Lung (tissue), 11 donors: ENCODE measurements at regions not wholly inside any gene's neighbourhood (a gene's known extent, or its start where the extent isn't known, plus 50 kb on each side); places are given as distances from the start of the nearest gene placed in this dataset.
A peak's percentile ranks its signal among the peaks of the same experiment; 100 is the strongest.

Experiments
- ATAC-seq: fragments of 200-7000 bp; cut with Tn5 transposase; one replicate; pipeline ENCODE4 v1.9.1; 2020; ENCODE audit warnings: moderate number of reproducible peaks; ENCODE audit not compliant: insufficient read depth, low FRiP score
- DNase-seq, 3 donors: peaks; one replicate each; pipeline ENCODE4 v3.0.0-alpha.2; 2013 to 2017
- H3K27ac ChIP-seq, 2 donors: one replicate each; pipeline ENCODE4 v1.5.1; 2013; ENCODE audit warnings: mild to moderate bottlenecking in 2 of 2, moderate library complexity in 2 of 2, control low read depth in 1 of 2, inconsistent platforms in 1 of 2, low read depth in 1 of 2, low read length in 1 of 2
- H3K27me3 ChIP-seq, 3 donors: one replicate each; pipeline ENCODE4 v1.5.1; 2013; ENCODE audit warnings: low read length in 2 of 3; ENCODE audit not compliant: control insufficient read depth in 3 of 3, insufficient read depth in 3 of 3
- H3K36me3 ChIP-seq, 4 donors: one replicate each; pipeline ENCODE4 v1.5.1; 2013; ENCODE audit warnings: low read length in 4 of 4, mild to moderate bottlenecking in 1 of 4, moderate library complexity in 1 of 4; ENCODE audit not compliant: control insufficient read depth in 4 of 4, insufficient read depth in 4 of 4
- H3K4me1 ChIP-seq, 5 donors: one replicate each; pipeline ENCODE4 v1.5.1; 2013; ENCODE audit warnings: low read length in 5 of 5, mild to moderate bottlenecking in 2 of 5, moderate library complexity in 1 of 5; ENCODE audit not compliant: control insufficient read depth in 5 of 5, insufficient read depth in 5 of 5
- H3K4me3 ChIP-seq: one replicate; pipeline ENCODE4 v1.5.1; 2013; ENCODE audit warnings: mild to moderate bottlenecking, control low read depth, moderate library complexity
- H3K9ac ChIP-seq, 2 donors: one replicate each; pipeline ENCODE4 v1.5.1; 2013; ENCODE audit warnings: low read length in 2 of 2, control low read depth in 1 of 2; ENCODE audit not compliant: insufficient read depth in 1 of 2
- H3K9me3 ChIP-seq, 4 donors: one replicate each; pipeline ENCODE4 v1.5.1; 2013; ENCODE audit warnings: low read length in 3 of 4, mild to moderate bottlenecking in 1 of 4, moderate library complexity in 1 of 4; ENCODE audit not compliant: control insufficient read depth in 4 of 4, insufficient read depth in 3 of 4
- WGBS, 2 donors: extraction: QIAGEN DNeasy Blood & Tissue Kit; methylation state at CpG; one replicate each; pipeline ENCODE4 v1.1.7; 2013; 5-methylcytosine and 5-hydroxymethylcytosine counted together
- TF ChIP-seq, protein P1 (sequence below): IDR thresholded peaks from 2 replicates; pipeline ENCODE4 v1.5.1; 2012; ENCODE audit warnings: mild to moderate bottlenecking; ENCODE audit errors: control extremely low read depth, extremely low read depth
- donor health status: control.
- donor health status: control.
- donor health status: Bipolar disorder and iron deficiency.
- donor health status: healthy.
- donor health status: DM: yes; HTN: yes; CAD: no.

- 65 to 75% methylated on average over 2 of the region's 2 CpGs for WGBS, 2 donors
- Histone ChIP-seq H3K9ac (no peak overlapping the region), H3K27me3 (no peaks in the 10 kb centered on the region), H3K9me3 (no peaks in the 10 kb centered on the region), H3K36me3 (no peaks in the 10 kb centered on the region), H3K27ac (no peak overlapping the region), H3K4me3 (no peak overlapping the region), H3K4me1 (no peaks in the 10 kb centered on the region)
- ATAC-seq (no peak), DNase-seq (no peak)
- TF ChIP-seq, protein P1, sequence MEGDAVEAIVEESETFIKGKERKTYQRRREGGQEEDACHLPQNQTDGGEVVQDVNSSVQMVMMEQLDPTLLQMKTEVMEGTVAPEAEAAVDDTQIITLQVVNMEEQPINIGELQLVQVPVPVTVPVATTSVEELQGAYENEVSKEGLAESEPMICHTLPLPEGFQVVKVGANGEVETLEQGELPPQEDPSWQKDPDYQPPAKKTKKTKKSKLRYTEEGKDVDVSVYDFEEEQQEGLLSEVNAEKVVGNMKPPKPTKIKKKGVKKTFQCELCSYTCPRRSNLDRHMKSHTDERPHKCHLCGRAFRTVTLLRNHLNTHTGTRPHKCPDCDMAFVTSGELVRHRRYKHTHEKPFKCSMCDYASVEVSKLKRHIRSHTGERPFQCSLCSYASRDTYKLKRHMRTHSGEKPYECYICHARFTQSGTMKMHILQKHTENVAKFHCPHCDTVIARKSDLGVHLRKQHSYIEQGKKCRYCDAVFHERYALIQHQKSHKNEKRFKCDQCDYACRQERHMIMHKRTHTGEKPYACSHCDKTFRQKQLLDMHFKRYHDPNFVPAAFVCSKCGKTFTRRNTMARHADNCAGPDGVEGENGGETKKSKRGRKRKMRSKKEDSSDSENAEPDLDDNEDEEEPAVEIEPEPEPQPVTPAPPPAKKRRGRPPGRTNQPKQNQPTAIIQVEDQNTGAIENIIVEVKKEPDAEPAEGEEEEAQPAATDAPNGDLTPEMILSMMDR: no peak
Observed at GRCh38 chr13:22227895-22228294, 557.0 kb downstream of the FGF9 start.

- no peak for DNase-seq
- H3K36me3 ChIP-seq: no peaks in the 10 kb centered on the region
- H3K4me3 ChIP-seq: no peak overlapping the region
- WGBS, 2 donors: 87% methylated on average over 5 of the region's 5 CpGs
- H3K9me3 ChIP-seq: no peaks in the 10 kb centered on the region
- H3K9ac ChIP-seq: no peak overlapping the region
- no peak overlapping the region for H3K27ac ChIP-seq
- no peak for ATAC-seq
- H3K4me1 ChIP-seq: no peaks in the 10 kb centered on the region
- TF ChIP-seq, protein P1: no peak
- H3K27me3 ChIP-seq: no peaks in the 10 kb centered on the region
Observed at GRCh38 chr13:22229916-22230315, 559.0 kb downstream of the FGF9 start.

GRCh38 chr13:22232186-22232585 is 561.3 kb downstream of the FGF9 start:
- no peaks in the 10 kb centered on the region for H3K36me3 ChIP-seq
- H3K27ac ChIP-seq: no peak overlapping the region
- no peak for ATAC-seq
- WGBS, 2 donors: 72 to 84% methylated on average over 3 of the region's 3 CpGs
- no peak overlapping the region for H3K9ac ChIP-seq
- no peaks in the 10 kb centered on the region for H3K27me3 ChIP-seq
- no peak overlapping the region for H3K4me3 ChIP-seq
- no peaks in the 10 kb centered on the region for H3K4me1 ChIP-seq
- TF ChIP-seq, protein P1: no peak
- DNase-seq: no peak
- H3K9me3 ChIP-seq: no peaks in the 10 kb centered on the region

GRCh38 chr13:22235285-22235949 is 564.5 kb downstream of the FGF9 start:
- no peak for ATAC-seq
- peak in 1 of 3 donors; percentile 17 for DNase-seq
- WGBS, 2 donors: 32 to 40% methylated on average over 2 of the region's 2 CpGs

More at GRCh38 chr13:22235285-22235949, 564.5 kb downstream of the FGF9 start:
- no peak overlapping the region for H3K4me3 ChIP-seq
- no peak overlapping the region for H3K27ac ChIP-seq
- no peaks in the 10 kb centered on the region for H3K9me3 ChIP-seq
- no peaks in the 10 kb centered on the region for H3K27me3 ChIP-seq
- TF ChIP-seq, protein P1: no peak
- no peak overlapping the region for H3K9ac ChIP-seq
- H3K4me1 ChIP-seq: no peaks in the 10 kb centered on the region
- H3K36me3 ChIP-seq: no peaks in the 10 kb centered on the region
